HG03196 (cell line): ENCODE measurements at regions not wholly inside any gene's neighbourhood (a gene's known extent, or its start where the extent isn't known, plus 50 kb on each side); places are given as distances from the start of the nearest gene placed in this dataset.

Experiments
- ATAC-seq: cut with Tn5 transposase; IDR thresholded peaks from one replicate; pipeline ENCODE4 v1.9.1; 2021; ENCODE audit not compliant: unreplicated experiment

DNA sequence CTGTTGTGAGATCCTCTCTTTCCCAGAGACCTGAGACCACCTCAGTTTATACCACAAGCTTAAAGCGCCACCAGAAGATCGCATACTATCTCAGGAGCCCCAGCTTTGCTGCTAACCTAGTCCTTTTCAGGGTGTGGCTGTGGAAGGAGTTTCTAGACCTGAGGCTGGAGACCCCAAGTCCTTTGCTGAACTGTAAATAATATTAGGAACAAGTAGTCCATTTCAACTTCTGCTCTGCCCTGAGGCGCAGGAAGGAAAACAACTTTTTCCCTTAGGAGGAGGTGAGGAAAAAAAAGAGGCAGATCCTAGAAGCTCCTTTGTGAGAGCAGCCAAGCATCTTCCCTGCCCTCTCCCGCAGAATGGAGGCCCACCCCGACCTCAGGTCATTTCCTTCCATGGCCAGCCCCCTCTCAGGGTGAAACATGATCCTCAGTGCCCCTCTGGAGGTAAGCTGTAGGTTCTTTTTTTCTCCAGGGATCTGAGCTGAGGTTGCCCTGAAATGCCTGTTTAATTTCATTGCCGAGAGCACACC is 122.8 kb upstream of the LGALSL start:
- ATAC-seq: no peak

- no peak for ATAC-seq
Measured at GRCh38 chr2:64331849-64332699, 121.9 kb upstream of the LGALSL start.

GRCh38 chr2:64336171-64336570 is 117.8 kb upstream of the LGALSL start:
- no peak for ATAC-seq

DNA sequence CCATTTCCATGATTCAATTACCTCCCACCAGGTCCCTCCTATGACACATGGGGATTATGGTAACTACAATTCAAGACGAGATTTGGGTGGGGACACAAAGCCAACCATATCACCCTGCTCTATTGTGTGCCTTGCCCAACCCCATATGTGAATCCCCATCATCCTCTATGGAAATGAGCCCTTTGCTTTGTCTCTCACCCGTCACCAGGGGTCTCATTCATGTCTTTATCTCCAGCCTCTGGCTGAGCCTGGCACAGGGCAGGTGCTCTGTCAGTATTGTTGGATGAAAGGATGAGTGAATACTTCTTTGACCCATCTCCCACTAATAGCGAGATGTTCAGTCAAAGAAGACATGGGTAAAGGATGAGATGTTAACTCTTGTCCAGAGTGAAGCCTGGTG is 116.6 kb upstream of the LGALSL start:
- no peak for ATAC-seq

GRCh38 chr2:64338108-64338507 is 115.9 kb upstream of the LGALSL start:
- no peak for ATAC-seq

DNA sequence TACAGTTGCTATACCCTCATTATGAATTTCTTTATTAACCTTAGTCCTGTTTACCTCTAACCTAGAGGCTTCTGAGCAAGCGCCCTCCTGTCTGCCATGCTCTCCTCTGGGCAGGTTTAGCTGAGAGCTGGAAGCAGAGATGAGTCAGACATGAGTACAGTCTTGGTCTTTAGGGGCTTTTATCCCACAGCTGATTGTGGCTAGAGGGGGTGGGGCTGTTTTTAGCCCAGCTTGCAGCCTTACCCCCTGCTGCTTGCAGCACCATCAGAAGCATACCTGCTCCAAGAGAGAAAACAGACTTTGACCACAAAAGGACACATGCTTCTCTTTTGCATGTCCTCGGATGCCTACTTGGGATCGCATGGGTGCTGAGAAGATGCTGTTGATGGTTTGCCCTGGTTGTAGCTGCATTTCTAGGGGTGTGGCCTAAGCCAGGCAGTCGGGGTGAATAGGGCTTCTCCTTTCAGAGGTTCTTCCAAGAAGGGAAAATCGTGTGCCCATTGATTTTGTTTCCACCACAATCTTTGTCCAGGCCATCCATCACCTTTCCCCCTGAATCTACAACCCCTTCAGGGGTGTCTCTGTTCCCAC is 115.0 kb upstream of the LGALSL start:
- no peak for ATAC-seq

DNA sequence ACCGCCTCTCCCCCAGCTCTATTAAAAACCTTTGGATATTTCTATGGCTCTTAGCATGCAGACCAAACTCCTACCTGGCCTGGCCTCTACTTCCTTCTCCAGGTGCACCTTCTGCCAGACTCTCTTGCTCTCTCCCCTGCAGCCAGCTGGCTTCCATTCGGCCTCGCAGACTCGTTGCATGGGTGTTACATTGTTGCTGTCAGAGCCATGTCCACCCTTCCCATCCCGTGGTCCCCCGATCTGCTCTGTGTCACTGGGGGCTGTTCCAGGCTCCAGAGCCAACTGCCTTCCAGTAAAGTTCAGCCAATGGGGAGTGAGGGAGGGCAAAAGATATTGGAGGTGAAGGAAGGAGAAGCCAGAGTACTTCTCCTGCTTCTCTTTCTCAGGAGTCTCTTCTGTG is 112.5 kb upstream of the LGALSL start:
- ATAC-seq: no peak

DNA sequence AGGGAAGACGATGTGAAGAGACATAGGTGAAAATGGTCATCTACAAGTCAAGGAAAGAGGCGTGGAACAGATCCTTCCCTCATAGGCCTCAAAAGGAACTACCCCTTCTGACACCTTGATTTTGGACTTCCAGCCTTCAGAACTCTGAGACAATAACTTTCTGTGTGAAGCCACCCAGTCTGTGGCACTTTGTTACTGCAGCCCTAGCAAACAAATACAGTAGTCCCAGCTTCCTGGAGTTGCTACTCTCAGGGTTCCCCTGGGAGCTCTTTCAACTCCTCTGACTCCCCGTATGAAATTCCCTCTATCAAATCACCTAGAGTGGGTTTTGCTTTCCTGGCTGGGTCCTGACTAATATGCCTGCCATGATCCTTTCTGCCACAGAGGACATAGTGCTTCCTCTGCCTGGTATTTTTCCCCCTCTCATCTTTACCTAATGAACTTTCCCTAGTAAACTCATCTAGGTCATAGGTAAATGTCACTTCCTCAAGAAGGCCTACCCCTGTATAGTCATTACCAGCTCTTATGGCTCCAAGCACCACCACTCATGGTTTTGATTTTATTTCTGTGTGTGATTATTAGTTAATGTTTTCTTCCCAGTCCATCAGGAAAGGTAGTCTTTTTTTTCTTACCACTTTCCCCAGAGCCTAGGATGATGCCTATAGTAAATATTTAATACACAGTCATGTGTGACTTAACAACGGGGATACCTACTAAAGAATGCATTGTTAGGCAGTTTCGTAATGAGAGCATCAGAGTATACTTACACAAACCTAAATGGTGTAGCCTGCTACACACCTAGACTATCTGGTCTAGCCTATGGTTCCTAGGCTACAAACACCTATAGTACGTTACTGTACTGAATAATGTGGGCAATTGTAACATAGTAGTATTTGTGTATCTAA is 111.5 kb upstream of the LGALSL start:
- ATAC-seq: no peak

GRCh38 chr2:64344999-64345576 is 108.9 kb upstream of the LGALSL start:
- ATAC-seq: no peak

GRCh38 chr2:64345998-64346397 is 108.0 kb upstream of the LGALSL start:
- ATAC-seq: no peak

GRCh38 chr2:64348386-64349130 is 105.4 kb upstream of the LGALSL start:
- no peak for ATAC-seq

DNA sequence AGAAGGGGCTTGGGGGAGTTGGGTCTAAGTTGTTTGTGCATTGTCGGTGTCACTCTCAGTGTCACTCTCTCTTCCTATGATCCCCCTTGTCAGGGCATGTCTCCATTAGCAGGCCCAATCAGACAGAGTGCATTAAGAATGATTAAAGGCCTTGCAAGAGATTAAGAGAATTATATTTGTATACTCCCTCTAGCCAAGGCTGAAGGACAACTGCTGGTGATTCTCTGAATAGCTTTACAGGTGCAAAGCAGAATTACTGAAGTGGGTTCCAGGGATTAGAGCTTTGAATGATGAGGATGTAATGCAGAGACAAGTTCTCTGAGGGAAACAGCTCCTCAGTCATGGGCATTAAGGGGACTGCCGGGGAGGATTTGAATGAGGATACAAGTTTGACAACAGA is 104.8 kb upstream of the LGALSL start:
- no peak for ATAC-seq

DNA sequence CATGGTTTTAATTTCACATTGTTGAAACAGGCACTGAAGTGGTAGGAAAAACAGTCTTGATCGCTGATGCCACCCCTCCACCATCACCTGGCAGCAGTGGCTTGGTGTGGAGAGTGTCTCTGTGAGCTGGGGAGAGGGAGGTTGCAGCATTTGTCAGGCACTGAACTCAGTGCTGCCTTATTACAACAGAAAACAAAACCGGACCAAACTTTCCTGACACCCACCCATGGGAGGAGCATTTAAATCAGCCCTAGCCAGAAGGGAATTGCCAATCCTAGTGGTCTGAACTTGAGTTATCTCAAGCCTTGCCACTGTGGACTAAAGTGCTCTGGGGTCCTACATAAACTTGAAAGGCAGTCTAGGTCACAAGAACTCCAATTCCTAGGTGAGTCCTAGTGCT is 103.0 kb upstream of the LGALSL start:
- ATAC-seq: no peak

DNA sequence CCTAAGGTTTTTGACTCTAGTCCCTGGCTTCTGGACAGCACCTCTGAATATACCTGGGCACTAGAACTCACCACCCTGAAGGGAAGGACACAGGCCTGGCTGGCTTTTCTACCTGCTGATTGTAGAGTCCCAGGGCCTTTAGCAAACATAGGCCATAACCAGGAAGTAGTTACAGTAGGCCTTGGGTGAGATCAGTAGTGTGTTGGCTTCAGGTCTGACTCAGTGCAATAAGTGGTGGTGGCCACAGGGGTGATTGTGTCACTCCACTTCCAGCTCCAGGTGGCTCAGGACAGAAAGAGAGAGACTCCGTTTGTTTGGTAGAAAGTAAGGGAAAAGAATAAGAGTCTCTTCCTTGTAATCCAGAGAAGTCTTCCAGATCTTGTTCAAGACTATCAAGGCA is 101.7 kb upstream of the LGALSL start:
- no peak for ATAC-seq

- no peak for ATAC-seq
Measured at GRCh38 chr2:64354857-64355680, 98.9 kb upstream of the LGALSL start.

GRCh38 chr2:64356906-64357305 is 97.1 kb upstream of the LGALSL start:
- ATAC-seq: no peak

GRCh38 chr2:64359171-64359891 is 94.6 kb upstream of the LGALSL start:
- ATAC-seq: peak; percentile 46

GRCh38 chr2:64359892-64360657 is 93.9 kb upstream of the LGALSL start:
- ATAC-seq: peak; percentile 87
